ENCODE measurements at regions not wholly inside any gene's neighbourhood (a gene's known extent, or its start where the extent isn't known, plus 50 kb on each side); places are given as distances from the start of the nearest gene placed in this dataset.
"Not testable (repeated sequence)": the region's sequence is repeated elsewhere in the genome, so short reads cannot be mapped to it uniquely, and the experiment has no call there.

DNA sequence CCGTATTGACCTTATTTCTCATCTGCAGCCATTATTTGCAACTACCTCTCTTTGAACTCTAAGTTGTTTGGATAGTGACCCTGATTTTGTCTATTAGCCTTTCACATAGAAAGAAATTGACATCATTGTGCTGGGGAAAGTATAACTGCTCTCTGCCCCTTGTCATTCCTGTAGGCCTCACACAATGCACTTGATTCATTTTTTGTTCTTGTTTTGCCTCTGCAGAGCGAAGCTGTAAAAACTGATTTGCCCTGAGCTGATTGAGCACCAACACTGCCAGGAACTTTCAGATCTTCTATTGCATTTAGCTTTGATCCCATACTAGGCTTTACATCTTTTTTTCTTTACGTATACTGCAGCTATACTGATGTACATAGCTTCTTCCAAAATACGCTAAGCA, 167.2 kb upstream of the PTBP2 start:
- Mint-ChIP-seq H3K36me3 (no peaks in the 10 kb centered on the region), H3K27ac (no peak overlapping the region), H3K9me3 (no peaks in the 10 kb centered on the region)
- DNase-seq (ENCODE audit: low spot score in 2 of 2) = no peak
- no peak for ATAC-seq

DNA sequence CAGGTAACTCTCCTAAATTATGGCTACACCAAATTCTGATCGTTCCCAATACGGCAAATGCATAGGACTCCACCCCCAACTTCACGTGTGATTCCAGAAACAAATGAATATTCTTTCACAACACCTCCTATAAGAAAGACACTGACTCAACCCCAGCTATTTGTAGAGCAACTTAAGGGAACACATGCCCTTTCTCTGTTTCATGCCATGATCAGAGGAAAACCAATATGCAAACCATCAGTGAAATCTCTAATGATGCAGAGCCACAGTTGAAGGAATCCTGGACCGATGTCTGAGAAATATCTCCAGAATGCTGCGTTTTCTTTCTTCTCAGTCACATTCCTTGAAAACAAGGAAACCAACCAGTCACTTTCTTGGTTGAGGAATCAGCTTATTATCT, 164.2 kb upstream of the PTBP2 start:
- Mint-ChIP-seq H3K27ac (no peak overlapping the region), H3K36me3 (no peaks in the 10 kb centered on the region), H3K9me3 (no peaks in the 10 kb centered on the region)
- no peak for ATAC-seq
- no peak for DNase-seq (ENCODE audit: low spot score in 2 of 2)

DNA sequence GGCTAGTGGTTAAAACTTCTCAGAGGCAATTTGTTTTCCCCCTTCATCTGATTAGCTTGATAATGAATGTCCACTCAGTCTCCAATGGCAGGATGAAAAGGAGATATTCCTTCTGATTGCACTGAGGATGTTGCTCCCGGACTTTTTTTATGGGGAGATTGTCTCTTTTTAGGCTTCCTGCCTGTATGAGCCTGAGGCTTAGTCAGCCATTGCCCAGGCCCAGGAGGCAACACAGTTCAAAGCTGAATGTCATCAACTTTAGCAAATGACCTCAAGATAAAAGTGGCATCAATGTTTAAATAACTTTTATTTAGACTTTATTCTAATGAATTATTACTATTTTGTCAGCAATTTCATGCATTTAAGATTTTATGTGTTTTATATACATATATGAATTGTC, 162.9 kb upstream of the PTBP2 start:
- no peak overlapping the region for H3K27ac Mint-ChIP-seq
- no peak for ATAC-seq
- no peaks in the 10 kb centered on the region for H3K9me3 Mint-ChIP-seq

DNA sequence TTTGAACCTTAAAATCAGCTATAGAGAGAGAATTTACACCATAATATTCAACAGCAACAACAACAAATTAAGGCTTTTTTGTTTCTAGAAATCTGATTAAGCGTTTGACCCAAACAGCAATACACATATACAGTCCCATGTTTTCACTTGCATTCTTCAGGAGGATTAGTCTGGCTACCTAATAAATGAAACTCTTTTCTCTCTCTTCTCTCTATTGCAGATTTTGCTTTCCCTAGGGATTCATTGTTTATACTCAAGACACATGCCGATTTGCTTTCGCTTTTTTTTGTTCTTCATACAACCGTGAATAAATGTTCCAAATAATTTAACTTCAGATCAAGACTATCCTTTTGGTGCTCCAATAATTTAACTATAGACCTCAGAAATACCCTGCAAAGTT, 162.4 kb upstream of the PTBP2 start:
- no peak overlapping the region for H3K27ac Mint-ChIP-seq
- DNase-seq (ENCODE audit: low spot score in 2 of 2) (no peak), ATAC-seq (no peak)
- H3K9me3 Mint-ChIP-seq = no peaks in the 10 kb centered on the region
- no peaks in the 10 kb centered on the region for H3K36me3 Mint-ChIP-seq

More for the DNA sequence above, 162.9 kb upstream of the PTBP2 start:
- no peak for DNase-seq (ENCODE audit: low spot score in 2 of 2)
- no peaks in the 10 kb centered on the region for H3K36me3 Mint-ChIP-seq

DNA sequence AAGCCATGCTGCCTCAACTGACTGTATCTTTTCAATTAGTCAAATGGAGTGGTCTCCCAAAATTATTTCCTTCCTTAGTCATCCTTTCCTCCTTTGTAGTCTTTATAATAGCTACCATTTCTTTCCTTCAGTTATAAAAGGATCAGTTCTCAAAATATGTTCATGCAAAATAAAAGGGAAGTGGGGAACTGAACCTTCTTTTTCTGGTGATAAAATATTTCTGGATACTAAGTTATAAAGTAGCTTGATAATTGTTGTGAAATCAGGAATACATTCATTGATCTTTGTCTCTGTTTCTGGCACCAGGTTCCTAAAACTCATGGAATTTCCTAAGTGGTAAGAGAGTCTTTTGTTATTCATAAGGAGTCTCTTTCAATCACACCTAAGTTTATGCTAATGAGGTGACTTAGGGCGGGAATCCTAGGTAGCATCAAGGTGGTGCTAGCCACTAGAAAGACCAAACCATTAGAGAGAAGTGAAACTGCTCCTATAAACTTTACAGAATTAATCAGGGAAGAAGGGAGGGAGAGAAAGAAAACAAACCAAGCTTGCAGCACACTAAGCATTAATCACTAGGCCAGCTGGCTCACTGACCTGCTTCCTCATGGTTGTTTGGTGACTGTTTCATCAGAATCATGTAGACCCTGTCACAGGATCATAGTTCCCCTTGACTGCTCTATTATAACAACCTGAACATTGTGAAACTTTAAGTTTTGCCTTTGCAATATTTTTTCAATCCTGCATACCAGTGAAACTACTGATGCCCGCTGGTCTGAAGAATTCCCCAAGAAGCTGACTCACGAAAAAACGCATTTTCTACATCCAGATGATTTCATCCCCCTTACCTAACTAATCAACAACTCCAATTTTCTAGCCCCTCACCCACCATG, 161.6 kb upstream of the PTBP2 start:
- DNase-seq (ENCODE audit: low spot score in 2 of 2) (no peak), ATAC-seq (no peak)
- H3K9me3 Mint-ChIP-seq = no peaks in the 10 kb centered on the region
- H3K36me3 Mint-ChIP-seq = no peaks in the 10 kb centered on the region
- H3K27ac Mint-ChIP-seq = no peak overlapping the region

- ATAC-seq (no peak), DNase-seq (ENCODE audit: low spot score in 2 of 2) (no peak)
- H3K36me3 Mint-ChIP-seq = no peaks in the 10 kb centered on the region
- no peaks in the 10 kb centered on the region for H3K9me3 Mint-ChIP-seq
- no peak overlapping the region for H3K27ac Mint-ChIP-seq
These were observed 159.5 kb upstream of the PTBP2 start for GRCh38 chr1:96562094-96562493.

DNA sequence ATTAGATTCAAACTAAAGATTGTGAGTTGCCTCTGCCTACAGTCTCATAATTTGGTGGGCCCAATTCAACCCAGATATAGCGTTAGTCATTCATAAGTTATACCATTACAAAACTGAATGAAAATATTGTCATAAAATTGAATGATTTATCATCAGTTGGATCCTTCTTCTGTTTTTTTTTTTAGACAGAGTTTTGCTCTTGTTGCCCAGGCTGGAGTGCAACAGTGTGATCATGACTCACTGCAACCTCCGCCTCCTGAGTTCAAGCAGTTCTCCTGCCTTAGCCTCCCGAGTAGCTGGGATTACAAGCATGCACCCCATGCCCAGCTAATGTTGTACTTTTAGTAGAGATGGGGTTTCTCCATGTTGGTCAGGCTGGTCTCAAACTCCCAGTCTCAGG, 157.2 kb upstream of the PTBP2 start:
- DNase-seq (ENCODE audit: low spot score in 2 of 2); ATAC-seq; H3K36me3 Mint-ChIP-seq; H3K27ac Mint-ChIP-seq; H3K9me3 Mint-ChIP-seq: not testable (repeated sequence)

GRCh38 chr1:96565546-96565945, 156.0 kb upstream of the PTBP2 start:
- DNase-seq (ENCODE audit: low spot score in 2 of 2) (no peak), ATAC-seq (no peak)
- Mint-ChIP-seq H3K36me3 (no peaks in the 10 kb centered on the region), H3K27ac (no peak overlapping the region), H3K9me3 (no peaks in the 10 kb centered on the region)

DNA sequence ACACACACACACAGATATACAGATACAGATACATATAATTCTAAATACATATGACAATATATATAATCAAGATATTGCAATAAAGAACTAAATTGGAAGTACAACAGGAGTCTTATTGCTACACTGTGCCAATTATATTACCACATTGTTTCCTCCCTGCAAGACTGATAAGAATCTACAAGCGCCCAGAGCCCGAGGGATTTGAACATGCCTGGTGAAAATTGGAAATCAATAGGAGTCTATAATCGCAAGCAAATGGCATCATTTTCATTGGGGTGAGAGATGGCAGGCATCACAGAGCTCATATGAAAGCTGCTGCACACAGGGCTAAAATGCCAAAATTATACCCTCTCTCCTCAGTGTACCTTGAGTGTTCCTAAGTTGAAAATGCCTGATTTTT, 152.9 kb upstream of the PTBP2 start:
- no peaks in the 10 kb centered on the region for H3K36me3 Mint-ChIP-seq
- no peaks in the 10 kb centered on the region for H3K9me3 Mint-ChIP-seq
- DNase-seq (ENCODE audit: low spot score in 2 of 2) = no peak
- H3K27ac Mint-ChIP-seq = no peak overlapping the region
- ATAC-seq = no peak

- Mint-ChIP-seq H3K27ac (no peak overlapping the region), H3K36me3 (no peaks in the 10 kb centered on the region), H3K9me3 (no peaks in the 10 kb centered on the region)
- DNase-seq (ENCODE audit: low spot score in 2 of 2) (no peak), ATAC-seq (no peak)
These were observed 152.3 kb upstream of the PTBP2 start for GRCh38 chr1:96569288-96569687.

DNA sequence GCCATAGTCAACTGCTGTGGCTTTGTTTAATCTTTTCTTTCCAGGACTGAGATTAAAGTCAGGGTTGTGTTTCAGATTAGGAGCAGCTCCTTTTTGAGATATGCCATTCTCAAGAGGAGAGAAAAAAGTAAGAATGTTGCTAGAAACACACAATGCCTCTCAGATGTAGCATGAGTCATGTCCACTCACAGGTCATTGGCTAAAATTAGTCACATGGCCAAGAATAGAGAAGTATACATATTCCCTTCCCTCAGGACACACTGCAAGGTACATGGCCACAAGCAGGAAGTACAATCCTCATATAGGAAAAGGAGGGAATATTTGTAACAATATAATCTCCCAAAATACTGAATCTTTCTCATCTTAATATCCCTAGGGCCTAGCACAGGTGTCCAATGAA, 141.9 kb upstream of the PTBP2 start:
- H3K36me3 Mint-ChIP-seq = no peaks in the 10 kb centered on the region
- H3K9me3 Mint-ChIP-seq = no peaks in the 10 kb centered on the region
- ATAC-seq = no peak
- H3K27ac Mint-ChIP-seq = no peak overlapping the region
- no peak for DNase-seq (ENCODE audit: low spot score in 2 of 2)

DNA sequence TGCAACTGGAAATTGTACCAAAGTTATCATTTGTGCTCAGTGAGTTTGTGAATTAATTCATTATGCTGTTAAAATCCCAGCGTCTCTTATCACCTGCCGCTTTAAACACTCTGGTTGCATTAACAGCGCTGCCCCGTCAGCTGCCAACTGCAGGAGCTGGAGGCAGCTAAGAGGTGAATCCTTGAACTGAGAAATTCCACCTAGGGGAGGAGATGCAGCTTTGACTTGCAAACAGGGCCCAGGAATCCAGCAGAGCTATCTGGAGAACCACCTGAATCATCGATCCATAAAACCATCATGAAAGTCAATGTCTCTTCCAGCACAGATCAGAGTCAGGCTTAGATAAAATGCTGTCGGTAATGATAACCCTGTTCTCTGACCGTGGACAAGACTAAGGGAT, 140.7 kb upstream of the PTBP2 start:
- Mint-ChIP-seq H3K27ac (no peak overlapping the region), H3K9me3 (no peaks in the 10 kb centered on the region), H3K36me3 (no peaks in the 10 kb centered on the region)
- DNase-seq (ENCODE audit: low spot score in 2 of 2) (no peak), ATAC-seq (no peak)

- ATAC-seq (no peak), DNase-seq (ENCODE audit: low spot score in 2 of 2) (no peak)
- Mint-ChIP-seq H3K27ac (no peak overlapping the region), H3K9me3 (no peaks in the 10 kb centered on the region), H3K36me3 (no peaks in the 10 kb centered on the region)
These were observed 139.8 kb upstream of the PTBP2 start for GRCh38 chr1:96581772-96582171.

DNA sequence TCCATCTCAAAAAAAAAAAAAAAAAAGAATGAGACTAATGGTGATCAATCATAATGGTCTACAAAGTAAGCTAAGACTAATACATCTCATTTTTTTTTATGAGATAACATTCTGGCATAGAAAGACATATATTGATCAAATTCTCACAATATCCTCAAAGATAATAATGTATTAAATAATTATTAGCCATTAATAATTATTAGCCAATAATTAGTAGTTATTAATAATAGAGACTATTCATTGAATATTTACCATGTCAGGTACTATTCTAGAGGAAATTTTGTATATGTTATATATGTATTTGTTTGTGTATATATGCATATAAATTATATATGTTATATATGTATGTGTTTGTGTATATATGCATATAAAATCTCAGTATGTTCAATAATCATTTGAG, 137.7 kb upstream of the PTBP2 start:
- DNase-seq (ENCODE audit: low spot score in 2 of 2) = no peak
- Mint-ChIP-seq H3K9me3 (no peaks in the 10 kb centered on the region), H3K36me3 (no peaks in the 10 kb centered on the region), H3K27ac (no peak overlapping the region)
- ATAC-seq = no peak

GRCh38 chr1:96587222-96587621, 134.4 kb upstream of the PTBP2 start:
- no peak for ATAC-seq
- Mint-ChIP-seq H3K9me3 (no peaks in the 10 kb centered on the region), H3K36me3 (no peaks in the 10 kb centered on the region), H3K27ac (no peak overlapping the region)
- DNase-seq (ENCODE audit: low spot score in 2 of 2) = no peak

DNA sequence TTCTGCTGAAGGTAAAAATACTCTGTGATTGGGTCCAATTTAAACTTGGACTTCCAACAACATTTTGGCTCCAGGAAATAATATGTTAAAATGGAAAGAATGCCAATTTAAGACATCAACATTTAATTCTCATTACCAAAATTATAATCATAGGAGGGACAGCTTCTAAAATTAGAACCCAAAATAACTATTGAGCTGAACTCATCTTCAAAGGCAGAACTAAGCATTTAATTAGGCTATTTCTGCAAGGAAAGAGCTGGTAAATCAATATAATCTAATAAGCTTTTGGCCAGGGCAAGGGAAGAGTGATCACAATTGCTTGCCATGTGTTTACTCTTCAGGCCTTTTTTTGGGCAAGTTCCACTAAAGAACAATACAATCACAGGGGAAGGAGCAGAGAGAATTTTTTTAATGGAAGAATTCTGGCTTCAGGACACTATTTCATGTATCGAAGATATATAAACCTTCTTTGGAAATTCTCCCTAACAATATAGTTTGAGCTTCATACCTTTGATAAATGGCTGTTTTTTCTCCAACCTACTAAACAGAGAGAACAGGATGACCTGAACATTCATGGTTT, 133.1 kb upstream of the PTBP2 start:
- DNase-seq (ENCODE audit: low spot score in 2 of 2) = no peak
- ATAC-seq = no peak
- Mint-ChIP-seq H3K27ac (no peak overlapping the region), H3K36me3 (no peaks in the 10 kb centered on the region), H3K9me3 (peaks cover 3 to 5% of the 10 kb centered on the region in 2 donors)

DNA sequence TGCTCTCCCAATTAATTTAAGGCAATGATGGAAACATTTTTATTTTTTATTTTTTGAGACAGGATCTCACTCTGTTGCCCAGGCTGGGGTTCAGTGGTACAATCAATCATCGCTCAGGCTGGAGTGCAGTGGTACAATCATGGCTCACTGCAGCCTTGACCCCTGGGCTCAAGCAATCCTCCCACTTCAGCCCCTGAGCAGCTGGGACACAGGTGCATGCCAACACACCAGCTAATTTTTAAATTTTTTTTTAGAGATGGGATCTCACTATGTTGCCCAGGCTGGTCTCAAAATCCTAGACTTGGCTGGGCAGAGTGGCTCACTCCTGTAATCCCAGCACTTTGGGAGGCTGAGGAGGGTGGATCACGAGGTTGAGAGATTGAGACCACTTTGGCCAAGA, 126.1 kb upstream of the PTBP2 start:
- DNase-seq (ENCODE audit: low spot score in 2 of 2); H3K36me3 Mint-ChIP-seq; H3K27ac Mint-ChIP-seq; H3K9me3 Mint-ChIP-seq; ATAC-seq: not testable (repeated sequence)

Measured in activated naive CD4-positive, alpha-beta T cell treated with anti-CD3 and anti-CD28 coated beads, Interleukin-2, amount 50 U/mL, for 72 hours (primary cell).